ENCODE measurements at regions not wholly inside any gene's neighbourhood (a gene's known extent, or its start where the extent isn't known, plus 50 kb on each side); places are given as distances from the start of the nearest gene placed in this dataset.

- TF ChIP-seq USF2 (IDR thresholded peaks at IDR 0.05; ENCODE audit: borderline replicate concordance, low read depth, low read length) (no peak), EZH2phosphoT487 (IDR thresholded peaks at IDR 0.05; ENCODE audit: borderline replicate concordance, low read depth) (no peak), FOXM1 (IDR thresholded peaks at IDR 0.05; ENCODE audit: low read depth) (no peak), RAD21 (IDR thresholded peaks at IDR 0.05; ENCODE audit: low read length) (no peak)
Observed at GRCh38 chr3:156029208-156029607, 91.2 kb upstream of the KCNAB1 start (continued).

- Histone ChIP-seq H4K20me1 (ENCODE audit: insufficient read depth) (no peaks in the 10 kb centered on the region), H3K9me3 (no peaks in the 10 kb centered on the region), H3K79me2 (ENCODE audit: insufficient read depth) (no peaks in the 10 kb centered on the region), H3K9me2 (no peaks in the 10 kb centered on the region), H3K4me2 (no peak overlapping the region), H3K27me3 (ENCODE audit: insufficient read depth) (no peaks in the 10 kb centered on the region), H3K9ac (no peak overlapping the region), H2AFZ (ENCODE audit: low read depth) (no peak overlapping the region), H3F3A (replicated peaks; ENCODE audit: insufficient read depth) (no peaks in the 10 kb centered on the region), H3K36me3 (replicated peaks in 1 of 2; ENCODE audit: control insufficient read depth in 1 of 2, insufficient read depth in 2 of 2, low read length in 1 of 2) (no peaks in the 10 kb centered on the region), H3K4me1 (ENCODE audit: control insufficient read depth in 1 of 2, insufficient read depth in 2 of 2, low read depth in 1 of 2, low read length in 1 of 2) (no peaks in the 10 kb centered on the region), H3K27ac (ENCODE audit: low read depth in 2 of 2, low read length in 1 of 2) (no peak overlapping the region), H3K4me3 (ENCODE audit: low read depth in 2 of 2, low read length in 1 of 2) (no peak overlapping the region)
- no peak for DNase-seq
- 88% methylated on average over 4 of the region's 4 CpGs for WGBS (ENCODE audit: low lambda C conversion rate)
- ChIA-PET POLR2A (no interaction called here), CTCF (no interaction called here)
- no peak for TF ChIP-seq MXI1 (IDR thresholded peaks at IDR 0.05; ENCODE audit: low read depth, low read length)
- no peak for TF ChIP-seq RCOR1 (IDR thresholded peaks at IDR 0.05; ENCODE audit: low read length)
- TF ChIP-seq TAF1 (IDR thresholded peaks at IDR 0.05; ENCODE audit: borderline replicate concordance, low read depth, low read length) = no peak
- TF ChIP-seq CHD2 (IDR thresholded peaks at IDR 0.05; ENCODE audit: low read length, partially characterized antibody) = no peak
- TF ChIP-seq YY1 (IDR thresholded peaks at IDR 0.05; ENCODE audit: low read depth) = no peak
- no peak for TF ChIP-seq CTCF (IDR thresholded peaks at IDR 0.05)
- no peak for TF ChIP-seq REST (IDR thresholded peaks at IDR 0.05; ENCODE audit: low read depth, low read length)
- no peak for TF ChIP-seq EZH2phosphoT487 (IDR thresholded peaks at IDR 0.05; ENCODE audit: borderline replicate concordance, low read depth)
- no peak for TF ChIP-seq RFX5 (IDR thresholded peaks at IDR 0.05; ENCODE audit: low read length)
- TF ChIP-seq USF1 (IDR thresholded peaks at IDR 0.05; ENCODE audit: borderline replicate concordance, low read depth) = no peak
- TF ChIP-seq SIN3A (IDR thresholded peaks at IDR 0.05; ENCODE audit: borderline replicate concordance, low read depth, low read length) = no peak
- no peak for TF ChIP-seq NRF1 (IDR thresholded peaks at IDR 0.05; ENCODE audit: low read depth, low read length)
- TF ChIP-seq USF2 (IDR thresholded peaks at IDR 0.05; ENCODE audit: borderline replicate concordance, low read depth, low read length) = no peak
- TF ChIP-seq IRF3 (IDR thresholded peaks at IDR 0.05; ENCODE audit: low read depth, low read length) = no peak
- TF ChIP-seq PBX3 (IDR thresholded peaks at IDR 0.05) = no peak
- TF ChIP-seq FOXJ3 (CRISPR knock-in tag; IDR thresholded peaks at IDR 0.05) = no peak
- TF ChIP-seq ELF1 (IDR thresholded peaks at IDR 0.05) = no peak
- TF ChIP-seq FOXM1 (IDR thresholded peaks at IDR 0.05; ENCODE audit: low read depth) = no peak
- no peak for TF ChIP-seq POLR2AphosphoS5 (IDR thresholded peaks at IDR 0.05; ENCODE audit: low read depth, low read length)
Observed at GRCh38 chr3:156030723-156031122, 89.7 kb upstream of the KCNAB1 start.

Measured in SK-N-SH (cell line).